ENCODE measurements at regions not wholly inside any gene's neighbourhood (a gene's known extent, or its start where the extent isn't known, plus 50 kb on each side); places are given as distances from the start of the nearest gene placed in this dataset.

- TF ChIP-seq CTCF (IDR thresholded peaks at IDR 0.05 in 2 of 3, conservative IDR thresholded peaks at IDR 0.05 in 1 of 3; ENCODE audit: borderline replicate concordance in 1 of 3, insufficient read depth in 1 of 3, low read depth in 2 of 3, low read length in 2 of 3) (no peak), SRF (IDR thresholded peaks at IDR 0.05; ENCODE audit: low read depth) (no peak), JUND (IDR thresholded peaks at IDR 0.05) (no peak), EZH2 (IDR thresholded peaks at IDR 0.05) (no peak), POLR2A (IDR thresholded peaks at IDR 0.05; ENCODE audit: borderline replicate concordance, extremely low read depth, insufficient read depth, insufficient read length) (no peak), SP1 (IDR thresholded peaks at IDR 0.05; ENCODE audit: low read depth) (no peak), POLR2AphosphoS5 (IDR thresholded peaks at IDR 0.05; ENCODE audit: low read depth, low read length) (no peak), ZBTB33 (IDR thresholded peaks at IDR 0.05; ENCODE audit: extremely low read depth, insufficient replicate concordance, low read length) (no peak), ELF1 (IDR thresholded peaks at IDR 0.05; ENCODE audit: borderline replicate concordance, low read depth) (no peak), ZNF274 (IDR thresholded peaks at IDR 0.05; ENCODE audit: low read depth, low read length) (no peak), SIN3A (IDR thresholded peaks at IDR 0.05; ENCODE audit: low read depth) (no peak)
These were observed 395.2 kb upstream of the TOM1L1 start for GRCh38 chr17:54505404-54505803.
